Adrenal gland (tissue), 5 donors: ENCODE measurements at regions not wholly inside any gene's neighbourhood (a gene's known extent, or its start where the extent isn't known, plus 50 kb on each side); places are given as distances from the start of the nearest gene placed in this dataset.

Experiments used
- CTCF ChIP-seq, 6 experiments: fragments of 450-650 bp in 4 of 6; fragments of 200-600 bp in 2 of 6; sonication (generic) in 1 of 6; IDR thresholded peaks; 1 replicate in 5 of 6; 2 replicates in 1 of 6; pipeline versions ENCODE4 v1.5.1 to v1.8.0; 2016 to 2021; ENCODE audit warnings: antibody characterized with exemption in 6 of 6, mild to moderate bottlenecking in 2 of 6, moderate library complexity in 1 of 6
- POLR2A ChIP-seq, 2 donors: fragments of 450-650 bp; IDR thresholded peaks; one replicate each; pipeline ENCODE4 v1.6.1; 2017; ENCODE audit warnings: antibody characterized with exemption in 2 of 2, mild to moderate bottlenecking in 2 of 2, moderate library complexity in 1 of 2
- donor health status: DM: no; HTN: no; CAD: no.

- TF ChIP-seq CTCF (IDR thresholded peaks at IDR 0.05): no peak
- no peak for TF ChIP-seq POLR2A (IDR thresholded peaks at IDR 0.05)
These were observed 260.0 kb downstream of the KCNA4 start for GRCh38 chr11:29756871-29757270.
